HCEC 1CT (cell line): ENCODE measurements at regions not wholly inside any gene's neighbourhood (a gene's known extent, or its start where the extent isn't known, plus 50 kb on each side); places are given as distances from the start of the nearest gene placed in this dataset.
"Not testable (repeated sequence)": the region's sequence is repeated elsewhere in the genome, so short reads cannot be mapped to it uniquely, and the experiment has no call there.

Experiments used
- DNase-seq: peaks from one replicate; pipeline ENCODE4 v3.0.0-alpha.2; 2017

GRCh38 chr5:87784311-87784710 is 371.6 kb upstream of the CCNH start:
- DNase-seq, result no peak

DNA sequence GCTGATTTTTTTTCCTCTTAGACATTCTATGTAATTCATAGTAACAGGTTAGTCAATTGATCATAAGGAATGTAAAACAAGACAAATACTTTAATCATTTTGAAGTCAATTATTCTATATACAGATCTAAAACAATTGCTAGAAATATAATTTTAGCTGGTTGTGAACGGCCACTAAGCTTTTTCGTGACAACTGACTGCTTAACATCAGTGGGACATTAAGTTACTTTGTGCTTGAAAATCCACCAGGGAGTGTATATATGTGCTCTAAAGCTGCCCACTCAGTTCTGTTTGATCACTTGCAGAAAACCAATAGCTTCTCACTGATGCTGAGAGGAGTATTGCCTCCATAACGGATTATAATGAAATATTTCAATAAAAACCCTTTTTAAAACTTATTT is 370.2 kb upstream of the CCNH start:
- DNase-seq, result no peak

DNA sequence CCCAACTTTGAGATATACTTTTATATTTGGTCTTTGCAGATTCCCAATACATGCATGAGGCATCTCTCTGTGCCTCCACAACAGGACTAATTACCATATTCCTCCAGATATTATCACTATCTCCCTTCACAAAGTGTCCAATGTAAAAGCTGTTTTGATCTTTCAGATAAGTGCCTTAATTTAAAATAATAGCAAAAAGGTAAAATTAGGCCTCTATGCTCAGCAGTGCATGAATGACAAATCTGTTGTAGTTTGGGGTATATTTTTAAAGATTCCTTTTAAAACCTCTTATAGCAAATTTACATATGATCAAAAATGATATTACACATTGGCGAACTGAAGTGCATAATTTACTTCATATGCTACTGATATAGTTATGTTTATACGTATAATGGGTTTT is 369.2 kb upstream of the CCNH start:
- no peak for DNase-seq

GRCh38 chr5:87780831-87781760 is 368.4 kb upstream of the CCNH start:
- DNase-seq, result peak; percentile 70

- DNase-seq, result no peak
Measured at GRCh38 chr5:87778876-87779275, 366.1 kb upstream of the CCNH start.

DNA sequence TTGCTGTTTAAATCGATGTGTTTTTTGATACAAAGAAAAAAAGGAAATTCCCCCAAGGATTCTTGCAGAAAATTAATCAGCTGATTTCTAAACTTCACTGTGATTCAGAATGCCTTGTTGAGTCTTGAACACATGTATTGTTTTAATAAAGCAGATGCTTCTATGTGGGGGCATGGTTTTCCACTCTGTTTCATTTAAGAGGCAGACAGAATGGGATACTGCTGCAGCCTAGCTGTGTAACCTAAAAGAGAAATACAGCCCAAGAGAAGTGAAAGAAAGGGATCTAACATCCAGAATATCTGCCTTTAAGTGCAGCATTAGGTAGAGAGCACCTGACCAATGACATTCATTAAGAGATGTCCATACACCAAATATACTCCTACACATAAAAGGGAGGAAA is 365.1 kb upstream of the CCNH start:
- no peak for DNase-seq

DNA sequence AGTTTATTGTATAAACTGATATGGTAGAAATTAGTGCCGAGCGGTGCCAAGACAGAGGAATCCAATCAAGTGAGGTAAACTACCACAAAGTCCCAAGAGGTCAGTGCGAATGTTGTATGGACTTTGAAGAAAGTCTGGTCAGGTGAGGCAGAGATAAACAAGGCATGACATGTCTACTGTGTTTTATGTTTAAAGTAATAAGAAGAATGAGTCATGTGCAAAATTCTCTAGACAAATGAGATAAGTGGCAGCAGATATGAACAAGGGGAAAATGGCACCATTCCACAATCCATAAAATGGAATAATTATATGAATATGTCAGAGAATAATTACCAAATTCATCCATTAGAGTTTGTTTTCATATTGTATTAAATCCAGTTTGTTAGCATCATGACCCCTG is 364.1 kb upstream of the CCNH start:
- DNase-seq, result no peak

DNA sequence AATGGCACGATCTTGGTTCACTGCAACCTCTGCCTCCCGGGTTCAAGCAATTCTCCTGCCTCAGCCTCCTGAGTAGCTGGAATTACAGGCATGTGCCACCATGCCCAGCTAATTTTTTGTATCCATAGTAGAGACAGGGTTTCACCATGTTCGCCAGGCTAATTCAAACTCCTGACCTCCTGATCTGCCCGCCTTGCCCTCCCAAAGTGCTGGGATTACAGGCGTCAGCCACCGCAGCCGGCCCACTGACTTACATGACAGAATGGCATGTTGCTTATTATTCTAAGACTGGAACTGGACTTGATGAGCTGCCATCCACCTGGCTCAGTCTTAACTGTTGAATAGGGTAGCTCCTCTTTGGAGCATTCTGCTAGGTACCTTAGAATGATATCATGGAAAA is 363.6 kb upstream of the CCNH start:
- not testable (repeated sequence) for DNase-seq

DNA sequence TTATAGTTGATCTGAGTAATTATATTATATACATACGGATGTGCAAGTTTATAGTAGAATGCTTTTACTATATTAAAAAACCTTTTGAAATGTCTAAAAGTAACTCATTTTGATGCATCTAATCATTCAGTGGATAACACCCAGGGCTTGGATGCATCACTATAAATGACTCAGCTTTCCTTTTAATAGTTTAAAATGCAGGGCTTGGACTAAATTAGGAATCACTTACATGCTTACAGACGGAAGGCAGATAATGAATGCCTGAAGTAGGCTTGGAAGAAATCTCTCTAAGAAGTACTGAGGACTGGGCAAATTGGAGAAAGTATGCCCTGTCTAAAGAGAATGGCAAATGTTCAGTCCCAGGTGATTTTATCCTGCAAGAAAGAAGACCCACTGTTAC is 362.5 kb upstream of the CCNH start:
- DNase-seq, result no peak

GRCh38 chr5:87774804-87775203 is 362.1 kb upstream of the CCNH start:
- no peak for DNase-seq

GRCh38 chr5:87770601-87771121 is 357.9 kb upstream of the CCNH start:
- DNase-seq, result no peak

DNA sequence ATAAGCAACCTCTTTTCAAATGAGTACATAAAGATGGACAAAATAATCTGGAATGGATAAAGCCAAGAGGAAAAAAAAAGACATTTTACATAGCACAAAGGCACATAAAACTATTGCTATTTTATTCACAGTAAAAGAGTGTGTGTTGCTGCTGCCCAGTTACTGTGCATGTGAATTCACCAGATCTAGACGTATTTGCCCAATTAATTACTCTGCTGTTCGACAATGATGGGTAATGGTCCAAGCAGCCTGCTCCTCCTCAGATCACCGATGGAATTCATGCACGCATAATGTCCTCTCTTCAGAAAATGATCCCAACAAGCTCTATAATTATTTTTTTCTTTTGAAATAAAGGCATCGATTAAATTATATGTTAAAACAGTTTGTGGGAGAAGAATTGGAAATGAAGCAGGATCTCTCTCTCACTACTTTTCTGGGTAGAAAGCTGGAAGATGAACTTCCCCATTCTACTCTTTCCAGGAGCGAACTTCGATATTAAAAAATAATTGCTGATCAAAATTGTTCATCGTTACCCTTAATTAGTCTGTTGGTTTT is 357.4 kb upstream of the CCNH start:
- DNase-seq, result no peak

- DNase-seq, result no peak
Measured at GRCh38 chr5:87769157-87769556, 356.4 kb upstream of the CCNH start.

- DNase-seq, result no peak
Measured at GRCh38 chr5:87768190-87768589, 355.5 kb upstream of the CCNH start.

- DNase-seq, result no peak
Measured at GRCh38 chr5:87765009-87765408, 352.3 kb upstream of the CCNH start.

DNA sequence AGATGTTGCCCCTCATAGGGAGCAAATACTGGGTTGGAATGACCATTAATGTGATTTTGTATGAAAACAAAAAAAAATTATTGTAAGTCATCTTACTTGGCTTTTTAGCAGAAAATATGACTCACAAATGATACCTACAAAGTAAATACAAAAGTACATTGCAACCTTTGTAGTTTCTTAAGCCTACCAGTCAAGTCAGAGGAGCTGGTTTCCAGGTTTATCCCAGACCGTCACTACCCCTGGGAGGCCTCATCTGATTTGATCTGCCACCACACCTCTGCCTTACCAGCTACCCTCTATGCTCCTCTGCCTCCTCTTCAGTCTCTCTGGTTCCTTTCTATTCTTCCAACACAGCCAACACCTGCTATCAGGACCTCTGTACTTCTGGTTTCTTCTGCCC is 349.9 kb upstream of the CCNH start:
- no peak for DNase-seq

DNA sequence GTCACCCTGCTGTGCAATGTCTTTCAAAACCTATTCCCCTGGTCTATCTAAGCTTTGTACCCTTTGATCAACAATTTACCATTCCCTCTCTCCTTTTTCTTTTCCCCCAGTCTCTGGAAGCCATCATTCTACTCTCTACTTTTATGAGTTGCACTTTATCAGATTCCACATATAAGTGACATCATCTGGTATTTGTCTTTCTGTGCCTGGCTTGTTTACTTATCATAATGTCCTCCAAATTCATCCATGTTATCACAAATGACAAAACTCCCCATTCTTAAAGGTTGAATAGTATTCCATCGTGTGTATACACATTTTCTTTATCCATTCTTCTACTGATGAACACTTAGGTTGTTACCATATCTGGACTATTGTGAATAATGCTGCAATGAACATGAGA is 344.2 kb upstream of the CCNH start:
- DNase-seq, result no peak

DNA sequence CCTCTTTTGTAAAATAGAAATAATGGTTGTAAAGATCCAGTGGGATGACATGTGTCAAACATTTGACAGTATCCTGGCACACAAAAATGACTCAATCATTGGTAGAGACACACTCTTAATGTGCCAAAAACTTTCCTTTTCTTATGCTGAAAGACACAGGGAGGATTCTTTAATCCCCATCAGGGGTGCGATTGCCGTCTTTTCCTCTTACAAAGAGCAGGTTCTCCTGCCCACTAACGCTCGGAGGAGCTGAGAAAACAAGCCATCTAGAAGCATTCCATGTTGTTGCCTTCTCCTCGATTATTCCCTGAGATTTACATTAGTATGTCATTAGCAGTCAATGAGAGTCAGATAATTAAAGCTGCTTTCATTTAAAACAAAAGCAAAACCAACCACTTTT is 342.6 kb upstream of the CCNH start:
- no peak for DNase-seq

DNA sequence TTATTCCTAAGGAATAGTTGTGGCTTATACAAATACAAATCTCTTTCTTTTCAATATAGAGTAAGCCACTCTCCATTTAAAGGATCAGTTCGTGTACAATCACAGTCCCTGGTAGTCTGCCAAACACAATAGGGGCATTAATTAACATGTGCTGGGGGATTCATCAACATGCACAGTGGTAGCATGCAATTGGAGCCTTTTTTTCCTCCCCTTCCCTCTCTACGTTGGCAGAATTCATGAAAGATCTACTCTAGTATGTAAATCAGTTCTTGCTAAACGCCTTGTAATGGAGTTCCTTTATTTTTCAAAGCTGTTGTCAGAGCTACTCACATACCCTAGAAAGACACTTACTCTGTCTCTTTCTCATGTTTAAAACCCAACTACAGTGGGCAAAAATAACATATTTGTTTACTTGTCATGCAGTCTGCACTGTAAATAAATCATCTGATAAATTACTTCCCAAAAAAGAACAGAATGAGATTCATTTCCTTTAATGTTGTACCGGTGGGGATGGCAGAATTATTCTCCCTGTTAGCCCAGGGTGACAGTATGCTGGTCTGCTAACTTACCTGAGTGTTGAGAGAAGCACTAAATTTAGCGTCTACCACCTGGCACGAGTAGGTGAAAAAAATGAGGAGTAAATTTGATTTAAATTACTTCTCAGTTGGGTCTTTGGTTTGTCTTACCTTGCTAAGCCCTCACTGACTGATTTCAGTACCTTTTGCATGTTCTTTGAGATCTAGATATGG is 341.5 kb upstream of the CCNH start:
- no peak for DNase-seq

DNA sequence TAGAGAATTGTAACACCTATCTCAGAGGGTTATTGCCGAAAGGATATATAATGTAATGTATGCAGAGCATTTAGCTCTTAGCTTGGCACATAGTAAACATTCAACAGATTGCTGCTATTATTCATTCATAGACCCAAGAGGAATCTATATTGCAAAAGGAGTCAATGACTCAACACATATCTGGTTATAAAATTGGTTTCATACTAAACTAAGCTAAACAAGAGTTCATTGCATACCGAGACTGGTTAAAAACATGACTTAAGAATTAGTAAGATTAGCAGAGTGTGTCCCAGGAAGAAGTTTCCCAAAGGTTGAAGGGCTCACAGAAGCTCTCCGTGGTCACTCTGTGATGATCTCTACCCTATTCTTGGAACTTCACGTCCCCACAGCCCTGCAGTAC is 339.6 kb upstream of the CCNH start:
- DNase-seq, result no peak

GRCh38 chr5:87751824-87752223 is 339.1 kb upstream of the CCNH start:
- DNase-seq, result no peak

- DNase-seq, result no peak
Measured at GRCh38 chr5:87746891-87747377, 334.2 kb upstream of the CCNH start.

- DNase-seq, result no peak
Measured at GRCh38 chr5:87746341-87746740, 333.6 kb upstream of the CCNH start.

- DNase-seq, result no peak
Measured at GRCh38 chr5:87741881-87742280, 329.2 kb upstream of the CCNH start.
